HG03521 (cell line): ENCODE measurements at regions not wholly inside any gene's neighbourhood (a gene's known extent, or its start where the extent isn't known, plus 50 kb on each side); places are given as distances from the start of the nearest gene placed in this dataset.

Experiments
- ATAC-seq: cut with Tn5 transposase; IDR thresholded peaks from one replicate; pipeline ENCODE4 v1.9.1; 2021; ENCODE audit warnings: mild to moderate bottlenecking, moderate library complexity; ENCODE audit not compliant: unreplicated experiment

DNA sequence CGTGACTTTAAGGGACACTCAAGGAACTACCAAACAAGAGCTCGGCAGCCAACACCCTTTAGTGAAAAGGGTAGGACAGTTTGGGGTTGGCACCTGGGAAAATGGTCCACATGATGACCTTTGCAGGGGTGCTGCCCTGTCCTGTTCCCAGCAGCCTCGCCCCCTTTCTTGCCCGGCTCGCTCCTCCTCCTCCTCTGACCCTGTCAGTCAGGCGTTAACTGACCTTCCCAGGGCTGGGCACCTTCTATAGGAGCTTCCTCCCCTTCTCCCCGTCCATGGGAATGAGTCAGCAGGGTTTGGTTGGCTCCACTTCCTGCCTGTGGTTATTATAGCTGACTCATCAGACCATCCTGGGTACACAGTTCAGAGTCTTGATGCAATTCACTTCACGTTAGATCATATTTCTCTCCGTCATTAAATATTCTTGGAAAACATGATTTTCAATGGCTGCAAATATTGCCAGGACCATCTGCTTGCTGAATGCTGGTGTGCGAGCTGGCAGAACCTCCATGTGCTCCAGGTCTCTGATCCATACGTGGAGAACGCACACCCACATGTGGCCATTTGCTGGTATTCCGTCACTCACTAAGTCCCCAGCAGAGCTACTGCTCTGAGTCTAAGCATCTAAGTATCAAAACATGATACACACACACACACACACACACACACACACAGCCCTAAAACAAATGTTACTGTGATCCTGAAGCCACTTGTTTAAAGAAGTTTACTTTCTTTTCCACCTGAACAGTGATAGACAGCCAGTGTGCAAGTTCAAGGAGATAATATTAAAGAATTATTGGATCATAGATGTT lies 185.0 kb downstream of the ANAPC1 start:
- ATAC-seq, result no peak

DNA sequence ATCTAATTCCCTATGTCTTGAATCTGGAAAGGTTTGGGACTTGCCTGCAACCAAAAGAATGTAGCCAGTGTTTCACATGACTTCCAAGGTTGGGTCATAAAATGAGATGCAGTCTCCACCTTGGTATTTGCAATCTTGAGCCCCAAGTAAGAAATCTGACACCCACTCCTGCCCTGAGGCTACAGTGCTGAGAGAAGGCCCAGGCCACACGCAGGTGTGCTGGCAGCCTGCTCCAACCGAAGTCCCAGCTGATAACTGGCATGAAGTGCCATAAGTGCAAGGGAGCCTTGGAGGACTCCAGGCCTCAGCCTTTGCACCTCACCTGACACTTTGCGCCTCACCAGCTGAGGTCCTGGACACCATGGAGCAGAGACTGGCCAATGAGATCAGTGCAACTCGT lies 182.7 kb downstream of the ANAPC1 start:
- ATAC-seq, result no peak

DNA sequence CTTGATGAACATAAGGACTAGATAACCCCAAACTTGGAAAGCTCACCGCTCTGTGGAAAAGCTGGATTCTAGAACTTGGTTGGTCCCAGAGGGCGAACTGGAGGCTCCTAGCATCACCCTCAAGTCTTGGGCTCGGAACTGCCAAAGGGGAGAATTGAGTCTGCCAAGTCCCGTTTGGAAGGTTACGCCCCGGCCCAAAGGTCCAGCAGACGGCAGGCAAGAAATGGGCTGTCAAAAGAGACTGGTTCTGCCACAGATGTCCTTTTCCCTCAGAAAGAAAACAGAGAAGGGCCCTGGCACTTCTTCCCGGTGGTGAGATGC lies 182.2 kb downstream of the ANAPC1 start:
- ATAC-seq, result no peak

DNA sequence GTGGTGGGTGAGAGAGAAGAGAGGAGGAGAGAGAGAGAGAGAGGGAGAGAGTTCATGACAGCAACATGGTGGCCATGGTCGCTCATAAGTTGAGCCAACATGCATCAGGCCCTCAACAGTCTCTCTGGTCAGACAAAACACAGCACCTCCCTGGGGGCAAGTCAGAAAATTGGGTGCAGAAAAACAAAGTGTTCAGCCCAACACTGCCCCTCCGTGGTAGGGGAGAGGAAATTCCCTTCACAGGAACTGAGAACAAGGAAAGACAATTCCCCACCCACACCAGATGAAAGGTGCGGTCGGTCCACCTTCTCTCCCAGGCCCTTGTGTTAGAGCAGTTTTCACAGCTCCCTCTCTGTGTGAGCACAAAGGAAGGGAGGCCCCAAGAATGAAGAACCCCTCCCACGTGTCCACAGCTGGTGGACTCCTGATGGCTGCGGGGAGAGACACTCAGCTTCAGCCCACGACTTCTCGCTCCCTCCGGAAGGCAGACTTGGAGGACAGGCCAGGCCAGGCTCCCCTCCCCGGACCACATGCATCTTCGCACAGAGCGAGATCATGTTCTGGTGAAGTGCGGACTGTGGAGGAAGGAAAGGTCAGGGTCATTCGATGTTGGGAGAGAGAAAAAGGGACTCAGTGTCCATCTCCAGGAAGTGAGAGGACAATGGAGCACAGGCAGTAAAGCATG lies 181.7 kb downstream of the ANAPC1 start:
- ATAC-seq, result no peak

DNA sequence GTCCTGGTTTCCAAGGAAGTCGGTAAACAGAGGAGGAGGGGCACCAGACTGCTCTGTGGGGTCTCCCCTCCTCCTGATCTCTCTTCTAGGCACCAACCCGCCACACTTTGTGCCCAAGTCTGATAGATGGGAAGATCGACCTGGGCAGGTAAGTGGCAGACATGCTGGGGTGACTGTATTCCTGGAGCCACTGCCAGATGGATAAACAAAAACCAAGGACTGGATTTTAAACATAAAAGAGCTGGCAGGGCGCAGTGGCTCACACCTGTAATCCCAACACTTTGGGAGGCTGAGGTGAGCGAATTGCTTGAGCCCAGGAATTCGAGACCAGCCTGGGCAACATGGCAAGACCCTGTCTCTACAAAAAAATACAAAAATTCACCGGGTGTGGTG lies 181.2 kb downstream of the ANAPC1 start:
- ATAC-seq, result no peak

DNA sequence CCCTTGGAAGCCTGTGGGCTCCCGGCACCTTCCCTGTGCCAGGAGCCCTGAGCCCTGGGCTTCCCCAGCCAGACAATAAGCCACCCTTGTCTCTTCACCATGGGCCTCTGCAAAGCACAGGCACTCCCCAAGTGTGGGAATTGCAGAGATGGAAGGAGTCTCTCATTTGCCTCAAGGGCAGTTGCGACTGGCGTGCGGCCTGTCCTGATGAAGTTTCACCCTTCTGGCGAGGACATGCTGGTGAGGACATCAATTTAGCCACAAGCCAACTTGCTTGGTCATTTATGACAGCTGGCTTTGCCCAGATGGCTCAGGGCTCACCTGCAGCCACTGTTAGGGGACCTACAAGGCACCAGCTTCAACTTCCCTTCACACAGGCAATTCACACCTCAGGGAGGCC lies 180.2 kb downstream of the ANAPC1 start:
- no peak for ATAC-seq

DNA sequence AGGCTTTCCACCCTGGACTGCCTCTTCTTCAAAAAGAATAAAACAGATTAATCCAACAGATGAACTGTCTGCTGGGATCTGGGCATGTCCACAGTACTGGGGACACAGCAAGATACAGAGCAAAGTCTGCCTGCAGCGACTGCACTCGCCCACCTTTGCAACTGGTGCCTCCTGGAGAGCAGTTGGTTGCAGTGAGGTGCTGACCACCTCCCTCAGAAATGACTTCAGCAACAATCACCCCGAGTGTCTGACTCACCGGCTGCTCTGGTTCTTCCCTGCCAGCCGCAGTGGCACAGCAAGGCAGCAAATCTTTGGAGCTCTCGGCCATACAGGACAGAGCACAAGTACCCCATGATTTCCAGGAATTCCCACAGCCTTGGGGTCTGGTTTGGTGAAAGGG lies 179.7 kb downstream of the ANAPC1 start:
- no peak for ATAC-seq

DNA sequence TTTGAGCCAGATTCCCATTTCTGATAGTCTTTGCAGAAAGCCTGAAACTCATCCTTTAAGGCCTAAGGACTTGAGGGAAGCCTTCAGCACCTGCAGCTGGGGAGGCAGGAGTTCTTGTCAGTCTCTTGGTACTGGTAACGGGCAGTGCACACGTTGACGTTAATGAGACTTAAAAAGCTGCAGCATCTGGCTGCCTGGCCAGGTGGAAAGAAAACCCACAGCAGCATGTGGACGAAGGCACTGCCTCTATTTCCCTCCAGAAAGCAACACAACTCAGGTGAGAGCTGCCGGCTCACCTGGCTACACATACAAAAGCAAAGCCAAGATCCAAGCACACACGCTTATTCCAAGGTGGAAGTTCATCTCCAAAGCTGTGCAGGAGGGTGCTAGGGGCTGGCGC lies 178.8 kb downstream of the ANAPC1 start:
- no peak for ATAC-seq

DNA sequence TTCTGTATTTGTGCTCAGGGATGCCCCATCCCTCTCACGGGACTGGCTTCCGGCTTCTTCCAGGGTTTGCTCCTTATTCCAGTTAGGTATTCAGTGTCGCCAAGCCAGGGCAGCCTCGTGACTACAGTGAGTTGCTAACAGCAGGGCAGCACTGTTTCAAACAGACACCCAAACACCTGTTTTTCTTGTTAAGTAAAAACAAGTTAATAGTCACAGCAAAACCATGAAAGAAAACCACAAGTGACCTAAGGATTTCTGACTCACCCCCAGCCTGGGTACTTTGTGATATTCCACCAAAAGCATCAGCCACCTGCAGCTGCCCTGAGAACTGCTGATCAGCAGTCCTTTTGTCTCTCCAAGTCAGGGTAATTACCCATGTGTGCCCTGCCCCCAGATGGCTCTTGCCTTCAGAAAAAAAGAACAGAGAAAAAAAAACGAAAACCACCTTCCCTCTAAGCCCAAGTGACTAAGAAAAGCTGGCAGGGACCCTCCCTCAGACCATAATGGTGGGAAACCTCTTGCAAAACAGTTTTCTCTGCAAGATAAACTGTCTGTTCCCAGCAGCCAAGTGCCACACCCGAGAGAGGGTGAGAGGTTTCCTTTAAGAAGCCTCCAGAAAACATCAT lies 178.2 kb downstream of the ANAPC1 start:
- peak; percentile 72 for ATAC-seq

DNA sequence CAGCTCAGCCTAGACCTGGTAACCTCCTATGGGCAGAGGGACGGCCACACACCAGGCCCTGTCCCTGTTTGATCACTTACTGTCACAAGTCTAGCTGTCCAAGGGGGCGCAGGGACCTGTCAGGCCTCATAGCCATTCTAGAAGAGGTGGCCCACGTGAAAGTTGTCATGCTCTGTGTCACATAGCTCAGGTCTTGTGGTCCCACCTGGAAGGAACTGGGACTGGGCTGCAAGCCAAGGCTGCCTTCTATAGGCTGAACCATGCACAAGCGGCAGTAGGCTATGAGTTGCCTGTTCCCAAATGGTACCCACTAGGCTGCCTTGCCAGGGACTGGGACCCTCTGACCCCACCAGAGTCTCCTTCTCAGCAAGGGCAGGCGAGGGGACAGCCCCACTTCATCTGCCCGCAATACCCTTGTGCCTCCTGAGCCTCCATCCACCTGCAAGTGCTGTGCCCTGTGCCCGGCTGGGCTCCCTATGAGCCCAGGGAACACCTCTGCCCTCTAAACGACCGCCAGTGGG lies 177.5 kb downstream of the ANAPC1 start:
- ATAC-seq, result no peak

DNA sequence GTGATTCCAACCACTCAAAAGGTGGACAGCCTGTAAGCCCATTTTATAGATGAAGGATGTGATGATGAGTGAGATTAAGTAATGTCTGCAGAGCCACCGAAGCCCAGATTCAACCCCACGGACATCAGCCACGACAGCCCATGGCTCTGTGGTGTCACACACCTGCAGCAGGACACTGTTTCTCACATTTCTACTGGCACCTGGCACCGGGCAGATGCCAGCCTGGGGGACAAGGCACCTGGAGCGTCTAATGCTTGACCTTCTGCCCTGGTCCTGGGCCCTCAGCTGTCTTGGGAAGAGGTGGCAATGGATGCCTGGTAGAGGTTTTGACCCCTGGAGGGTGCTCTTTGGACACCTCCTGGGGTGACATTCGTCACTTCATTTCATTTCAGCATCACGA lies 176.3 kb downstream of the ANAPC1 start:
- ATAC-seq, result no peak

DNA sequence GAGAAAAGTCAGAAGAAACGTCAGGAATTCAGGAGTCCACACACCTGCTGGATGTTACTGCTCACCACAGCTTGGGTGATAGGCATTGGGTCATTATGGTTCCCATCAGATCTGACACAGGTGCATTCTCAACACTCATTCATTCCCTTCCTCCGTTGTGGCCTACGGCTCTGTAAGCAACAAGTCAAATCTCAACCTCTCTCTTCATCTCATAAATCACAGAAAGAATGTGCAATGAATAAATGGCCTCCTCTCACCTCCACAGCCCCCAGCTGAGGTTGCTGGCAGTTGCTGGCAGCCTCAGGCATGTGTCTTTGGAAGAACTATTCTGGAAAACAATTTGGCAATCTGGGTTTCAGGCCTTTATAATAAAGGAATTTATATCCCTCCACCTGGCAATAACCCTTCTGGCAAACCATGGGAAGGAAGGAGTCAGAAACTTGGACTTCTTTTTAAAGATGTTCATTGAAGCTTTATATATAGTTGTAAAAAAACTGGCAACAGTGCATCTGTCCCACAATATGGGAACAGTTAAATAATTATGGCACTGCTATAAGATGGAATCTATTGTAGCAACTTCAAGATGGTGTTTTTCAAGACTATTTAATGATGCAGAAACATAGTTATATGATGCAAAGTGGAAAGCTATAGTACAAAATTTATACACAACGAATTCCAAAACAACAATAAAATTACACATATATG lies 175.4 kb downstream of the ANAPC1 start:
- no peak for ATAC-seq

DNA sequence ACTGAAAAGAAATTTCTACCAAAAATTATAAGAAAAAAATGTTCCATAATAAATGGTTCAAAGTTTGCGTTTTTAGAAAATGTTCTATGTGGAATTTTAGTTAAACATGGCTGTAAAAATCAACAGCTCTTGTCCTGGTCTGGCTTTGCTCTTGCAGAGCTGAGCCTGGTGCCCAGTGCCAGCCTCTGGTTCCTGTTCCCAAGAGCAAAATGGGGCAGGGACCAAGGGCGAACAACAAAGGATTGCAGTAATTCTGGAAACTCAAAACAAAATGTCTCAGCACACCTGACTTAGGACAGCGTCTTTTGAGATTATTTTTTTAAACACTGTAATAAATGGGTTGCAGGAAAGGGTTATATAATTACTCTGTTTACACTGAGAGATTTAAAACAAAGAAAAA lies 174.7 kb downstream of the ANAPC1 start:
- ATAC-seq, result no peak

DNA sequence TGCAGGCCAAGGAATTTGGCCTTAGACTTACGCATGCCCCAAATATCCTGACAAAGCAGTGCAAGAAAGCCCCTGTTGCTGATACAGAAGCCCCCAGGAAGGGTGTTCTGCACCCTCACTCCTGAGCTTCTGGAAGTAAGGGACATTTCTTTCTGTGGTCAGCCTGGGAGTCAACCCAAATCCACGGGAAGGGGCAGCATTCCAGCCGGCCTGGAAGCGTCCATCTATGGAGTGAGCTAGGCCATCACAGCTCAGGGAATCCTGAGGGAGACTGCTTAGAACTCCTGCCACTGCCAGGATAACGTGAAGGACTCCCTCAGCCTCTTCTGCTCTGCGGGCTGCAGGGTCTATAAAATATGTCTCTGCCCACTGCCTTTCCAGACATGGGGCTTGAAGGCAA lies 173.9 kb downstream of the ANAPC1 start:
- ATAC-seq, result no peak

DNA sequence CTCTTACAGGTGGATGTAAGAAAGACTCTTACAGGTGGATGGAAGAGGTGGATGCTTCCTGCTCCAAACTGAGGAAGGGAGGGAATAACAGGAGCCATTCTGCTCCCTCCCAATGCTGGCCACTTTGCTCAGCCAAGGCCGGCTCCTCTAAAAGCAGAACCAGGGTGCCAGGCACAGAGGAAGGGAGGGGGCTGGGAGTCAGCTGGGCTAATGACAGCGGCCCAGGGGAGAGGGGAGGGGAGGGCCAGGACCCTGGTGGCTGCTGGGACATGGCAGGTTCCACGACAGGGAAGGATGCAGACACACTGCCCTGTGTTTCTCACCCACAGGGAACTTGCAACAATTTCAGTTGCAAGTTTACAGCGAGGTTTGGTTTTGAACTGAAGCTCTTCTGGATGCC lies 173.4 kb downstream of the ANAPC1 start:
- ATAC-seq, result no peak

DNA sequence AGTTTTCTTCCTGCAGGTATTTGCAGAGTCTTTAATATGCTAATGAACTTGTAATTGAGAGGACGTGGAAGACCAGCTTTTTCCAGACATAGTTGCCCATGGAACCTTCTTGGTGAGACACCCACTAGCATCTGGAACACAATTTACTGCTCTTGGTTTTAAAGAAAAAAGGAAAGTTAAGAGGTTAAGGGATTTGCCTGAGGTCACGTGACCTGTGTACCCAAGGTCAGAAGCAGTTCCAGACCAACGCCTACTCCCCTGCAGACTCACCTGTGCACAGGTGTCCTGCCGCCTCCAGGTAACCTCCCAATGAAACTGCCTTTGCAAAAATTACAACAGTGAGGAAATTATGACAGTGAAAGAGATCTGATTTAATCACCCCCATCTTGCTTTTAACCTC lies 172.7 kb downstream of the ANAPC1 start:
- no peak for ATAC-seq

DNA sequence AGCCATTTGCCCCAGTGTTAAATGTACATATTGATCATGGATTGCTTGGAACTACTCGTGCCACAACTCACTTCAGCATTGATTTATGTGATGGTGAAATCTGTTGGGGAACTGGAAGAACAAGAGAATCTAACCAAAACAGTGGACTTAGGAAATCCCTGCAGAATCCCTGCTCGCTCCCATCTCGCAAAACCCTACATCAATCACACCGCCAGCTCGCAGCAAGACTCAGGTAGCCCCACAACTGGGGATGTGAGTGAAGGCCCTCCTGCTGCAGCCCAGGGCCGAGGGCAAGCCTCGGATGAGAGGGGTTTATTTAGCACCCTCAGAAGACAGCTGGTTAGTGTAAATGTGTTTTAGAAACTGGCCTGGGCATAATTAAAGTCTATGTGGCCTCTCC lies 171.6 kb downstream of the ANAPC1 start:
- no peak for ATAC-seq

DNA sequence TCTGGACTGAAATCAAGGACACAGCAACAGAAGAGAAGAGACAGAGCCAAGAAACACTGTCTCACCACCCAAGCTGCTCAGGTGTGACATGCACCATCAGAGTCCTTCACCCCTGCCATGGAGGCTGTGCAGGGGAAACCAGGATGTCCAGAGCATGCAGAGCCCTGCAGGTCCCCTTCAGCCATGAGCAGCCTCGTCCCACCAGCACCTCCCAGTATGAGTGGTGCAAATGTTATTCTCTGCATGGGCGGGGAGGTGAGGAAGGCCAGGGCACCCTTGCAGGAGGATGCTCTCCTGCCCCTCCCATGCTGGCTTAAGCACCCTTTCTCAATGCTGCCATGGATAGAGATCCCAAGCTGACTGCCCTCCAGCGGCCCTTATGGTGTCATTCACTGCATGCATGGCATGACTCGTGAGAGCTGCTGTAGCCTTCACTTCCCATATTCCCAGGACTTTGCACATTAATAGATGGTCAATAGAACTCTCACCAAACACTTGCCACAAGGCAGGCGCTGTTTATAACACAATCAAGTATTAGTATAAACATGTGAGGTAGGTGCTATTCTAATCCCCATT lies 171.0 kb downstream of the ANAPC1 start:
- ATAC-seq, result no peak

DNA sequence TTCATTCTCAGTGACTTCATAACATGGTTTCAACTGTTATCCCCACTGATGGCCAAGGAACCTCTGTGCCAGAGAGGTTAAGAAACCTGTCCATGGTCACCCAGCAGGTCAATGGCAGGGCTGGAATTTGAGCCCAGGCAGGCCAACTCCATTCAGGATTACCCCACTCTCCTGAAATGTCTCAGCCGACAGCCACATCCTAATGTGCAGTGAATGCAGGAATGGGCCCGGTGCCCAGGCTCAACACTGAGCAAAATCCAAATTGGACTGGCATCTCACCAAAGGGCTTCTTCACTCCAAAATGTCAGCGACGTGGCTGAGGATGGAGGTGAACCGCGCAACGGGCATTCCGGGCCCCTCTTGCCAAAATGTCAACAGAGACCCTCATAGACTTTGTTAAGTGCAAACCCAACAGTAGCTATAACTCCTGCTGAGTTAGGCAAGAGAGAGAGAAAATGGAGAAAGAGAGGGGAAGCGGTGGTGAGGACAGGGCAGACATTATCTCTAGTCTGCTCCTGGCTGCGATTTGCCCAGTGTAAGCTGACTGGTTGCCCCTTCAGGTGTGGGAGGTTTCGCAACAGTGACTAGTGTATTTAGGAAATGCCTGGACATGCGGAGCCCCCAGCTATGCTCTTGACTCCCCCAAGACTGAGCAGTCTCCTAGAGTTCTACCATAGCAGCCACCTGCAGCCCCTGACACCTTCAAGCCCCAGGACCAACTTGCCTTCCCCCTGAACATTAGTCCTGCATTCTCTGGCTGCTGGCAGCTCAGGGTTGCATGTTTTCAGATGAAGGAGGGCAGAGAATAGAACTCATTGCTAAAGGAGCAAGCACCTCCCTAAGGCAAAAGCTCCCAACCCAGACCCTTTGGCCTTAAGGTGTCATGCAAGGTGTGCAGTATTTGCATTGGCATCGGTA lies 167.7 kb downstream of the ANAPC1 start:
- ATAC-seq, result no peak
